ENCODE measurements at regions not wholly inside any gene's neighbourhood (a gene's known extent, or its start where the extent isn't known, plus 50 kb on each side); places are given as distances from the start of the nearest gene placed in this dataset.

GRCh38 chr1:37153116-37154100 is 119.1 kb upstream of the GRIK3 start:
- dilution Hi-C loops (cut with MboI; ENCODE audit: extremely low pct_ligation_motif_present, low sequenced_read_pairs) (no loop called here), intact Hi-C loops (cut with micrococcal nuclease) (no loop called here)
- TF ChIP-seq FOS (IDR thresholded peaks at IDR 0.05; ENCODE audit: borderline replicate concordance, insufficient read depth, low read length) (no peak), CTCF (IDR thresholded peaks at IDR 0.05; ENCODE audit: extremely low read depth in 1 of 2, insufficient read depth in 1 of 2, low read depth in 1 of 2, low read length in 2 of 2) (no peak), MYC (IDR thresholded peaks at IDR 0.05; ENCODE audit: low read depth, low read length) (no peak), EZH2 (IDR thresholded peaks at IDR 0.05; ENCODE audit: borderline replicate concordance, low read depth, low read length, severe bottlenecking) (no peak), POLR2AphosphoS5 (IDR thresholded peaks at IDR 0.05; ENCODE audit: insufficient read depth, low read depth, low read length) (no peak), JUN (IDR thresholded peaks at IDR 0.05; ENCODE audit: borderline replicate concordance, insufficient read depth, insufficient read length, low read depth) (no peak), GATA2 (IDR thresholded peaks at IDR 0.05; ENCODE audit: insufficient read depth, insufficient read length, low read depth, low read length) (no peak), POLR2A (IDR thresholded peaks at IDR 0.05; ENCODE audit: low read depth, low read length) (no peak), MAX (IDR thresholded peaks at IDR 0.05; ENCODE audit: insufficient read depth, insufficient read length) (no peak)
- ChIA-PET POLR2A (no interaction called here), CTCF (no interaction called here)
- Histone ChIP-seq H3K9ac (replicated peaks; ENCODE audit: extremely low read depth, insufficient read depth, low read length) (no peak overlapping the region), H3K9me3 (replicated peaks; ENCODE audit: control insufficient read depth, insufficient read depth, low read length) (no peaks in the 10 kb centered on the region), H3K27me3 (ENCODE audit: control insufficient read depth in 2 of 2, insufficient read depth in 2 of 2, low read length in 2 of 2) (no peaks in the 10 kb centered on the region), H3K79me2 (ENCODE audit: control insufficient read depth, insufficient read depth, low read length) (no peaks in the 10 kb centered on the region), H3K36me3 (ENCODE audit: control insufficient read depth in 2 of 2, extremely low read depth in 1 of 2, insufficient read depth in 2 of 2, low read length in 2 of 2) (no peaks in the 10 kb centered on the region), H3K4me2 (ENCODE audit: insufficient read depth, low read length) (no peak overlapping the region), H2AFZ (ENCODE audit: low read depth, low read length) (no peak overlapping the region), H3K27ac (ENCODE audit: insufficient read depth, low read depth, low read length) (no peak overlapping the region), H3K4me1 (ENCODE audit: control insufficient read depth, extremely low read depth, insufficient read depth, low read length) (no peaks in the 10 kb centered on the region), H4K20me1 (replicated peaks; ENCODE audit: control insufficient read depth, extremely low read depth, insufficient read depth, low read length) (no peaks in the 10 kb centered on the region), H3K4me3 (replicated peaks in 1 of 3; ENCODE audit: insufficient read depth in 1 of 3, low read depth in 1 of 3, low read length in 3 of 3) (no peak overlapping the region), H3K9me1 (replicated peaks; ENCODE audit: control insufficient read depth, extremely low read depth, insufficient read depth, low read length) (no peaks in the 10 kb centered on the region)
- no TSS peak for BruUV-seq (replicated peaks)
- DNase-seq (ENCODE audit: low read depth, low spot score) (no peak), FAIRE-seq (no peak)

Measured in endothelial cell of umbilical vein (primary cell).